WI38 (cell line): ENCODE measurements at regions not wholly inside any gene's neighbourhood (a gene's known extent, or its start where the extent isn't known, plus 50 kb on each side); places are given as distances from the start of the nearest gene placed in this dataset.

ENCODE experiments used
- H3K4me3 ChIP-seq: 2 replicates; pipeline ENCODE4 v1.5.1; 2011; ENCODE audit warnings: low read depth, mild to moderate bottlenecking, control low read depth, low read length
- TF ChIP-seq, protein P1 (sequence below): IDR thresholded peaks from 2 replicates; pipeline ENCODE4 v1.5.1; 2012; ENCODE audit warnings: low read depth, mild to moderate bottlenecking, control low read depth, low read length

DNA sequence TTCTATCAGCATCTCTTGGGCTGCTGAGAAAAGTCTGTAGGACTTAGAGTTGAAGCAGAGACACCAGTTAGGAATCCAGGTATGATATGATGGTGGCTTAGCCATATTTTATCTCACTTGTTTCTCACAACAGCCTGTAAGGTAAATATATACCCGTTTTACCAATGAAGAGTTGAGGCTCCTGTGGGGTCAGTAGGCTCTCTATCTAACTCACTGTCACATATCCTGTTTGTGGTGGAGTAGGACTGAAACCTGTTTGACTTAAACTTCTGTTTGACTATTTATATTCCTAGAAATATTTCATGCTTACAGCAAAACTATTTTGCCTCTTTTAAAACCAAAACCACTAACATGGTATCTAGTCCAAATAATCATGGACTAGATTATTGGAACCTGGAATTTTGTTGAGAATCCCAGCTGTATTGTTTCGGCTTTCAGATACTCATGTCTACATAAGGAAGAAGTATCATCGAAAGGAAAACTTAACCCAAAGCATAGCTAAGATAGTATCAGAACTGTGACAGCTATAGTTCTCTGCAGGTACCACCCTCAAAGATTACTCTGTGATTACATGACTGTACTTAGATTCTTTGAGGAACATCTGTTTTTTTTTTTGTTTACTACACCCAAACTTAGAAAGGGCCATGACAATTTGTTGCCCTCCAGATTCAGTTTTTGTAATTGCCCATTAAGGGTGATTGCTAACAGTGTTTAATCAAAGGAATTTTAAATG is 216.1 kb upstream of the THUMPD2 start:
- TF ChIP-seq, protein P1, sequence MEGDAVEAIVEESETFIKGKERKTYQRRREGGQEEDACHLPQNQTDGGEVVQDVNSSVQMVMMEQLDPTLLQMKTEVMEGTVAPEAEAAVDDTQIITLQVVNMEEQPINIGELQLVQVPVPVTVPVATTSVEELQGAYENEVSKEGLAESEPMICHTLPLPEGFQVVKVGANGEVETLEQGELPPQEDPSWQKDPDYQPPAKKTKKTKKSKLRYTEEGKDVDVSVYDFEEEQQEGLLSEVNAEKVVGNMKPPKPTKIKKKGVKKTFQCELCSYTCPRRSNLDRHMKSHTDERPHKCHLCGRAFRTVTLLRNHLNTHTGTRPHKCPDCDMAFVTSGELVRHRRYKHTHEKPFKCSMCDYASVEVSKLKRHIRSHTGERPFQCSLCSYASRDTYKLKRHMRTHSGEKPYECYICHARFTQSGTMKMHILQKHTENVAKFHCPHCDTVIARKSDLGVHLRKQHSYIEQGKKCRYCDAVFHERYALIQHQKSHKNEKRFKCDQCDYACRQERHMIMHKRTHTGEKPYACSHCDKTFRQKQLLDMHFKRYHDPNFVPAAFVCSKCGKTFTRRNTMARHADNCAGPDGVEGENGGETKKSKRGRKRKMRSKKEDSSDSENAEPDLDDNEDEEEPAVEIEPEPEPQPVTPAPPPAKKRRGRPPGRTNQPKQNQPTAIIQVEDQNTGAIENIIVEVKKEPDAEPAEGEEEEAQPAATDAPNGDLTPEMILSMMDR = no peak
- no peak overlapping the region for H3K4me3 ChIP-seq

DNA sequence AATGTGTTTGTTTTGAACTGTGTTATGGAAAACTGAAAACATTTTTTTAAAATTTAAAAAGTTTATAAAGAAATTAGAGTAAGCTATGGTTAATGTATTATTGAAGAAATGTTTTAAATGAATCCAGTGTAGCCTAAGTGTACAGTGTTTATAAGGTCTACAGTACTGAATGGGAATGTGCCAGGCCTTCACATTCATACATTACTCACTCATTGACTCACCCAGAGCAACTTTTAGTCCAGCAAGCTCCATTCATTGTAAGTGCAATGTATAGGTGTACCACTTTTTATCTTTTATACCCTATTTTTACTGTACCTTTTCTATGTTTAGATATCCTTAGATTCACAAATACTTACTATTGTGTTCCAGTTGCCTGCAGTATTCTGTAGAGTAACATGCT is 215.1 kb upstream of the THUMPD2 start:
- TF ChIP-seq, protein P1 = no peak

DNA sequence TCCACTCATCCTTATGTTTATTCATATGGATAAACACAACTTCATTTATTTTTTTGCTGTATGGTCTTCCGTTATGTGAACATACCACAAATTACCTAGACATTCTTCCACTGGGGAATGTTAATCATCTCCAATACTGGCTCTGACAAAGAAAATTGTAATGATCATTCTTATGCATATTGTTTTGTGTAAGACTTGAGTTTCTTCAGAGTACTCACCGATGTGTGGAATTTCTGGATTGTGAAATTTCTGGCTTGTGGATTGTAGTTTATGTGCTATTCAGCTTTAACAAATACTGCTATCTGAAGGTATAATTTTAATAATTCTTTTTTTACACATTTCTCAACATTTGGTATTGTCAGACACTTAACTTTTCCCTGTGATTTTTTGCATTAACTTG is 212.2 kb upstream of the THUMPD2 start:
- TF ChIP-seq, protein P1 = no peak
- H3K4me3 ChIP-seq = no peak overlapping the region

More for the DNA sequence above, 215.1 kb upstream of the THUMPD2 start:
- no peak overlapping the region for H3K4me3 ChIP-seq

DNA sequence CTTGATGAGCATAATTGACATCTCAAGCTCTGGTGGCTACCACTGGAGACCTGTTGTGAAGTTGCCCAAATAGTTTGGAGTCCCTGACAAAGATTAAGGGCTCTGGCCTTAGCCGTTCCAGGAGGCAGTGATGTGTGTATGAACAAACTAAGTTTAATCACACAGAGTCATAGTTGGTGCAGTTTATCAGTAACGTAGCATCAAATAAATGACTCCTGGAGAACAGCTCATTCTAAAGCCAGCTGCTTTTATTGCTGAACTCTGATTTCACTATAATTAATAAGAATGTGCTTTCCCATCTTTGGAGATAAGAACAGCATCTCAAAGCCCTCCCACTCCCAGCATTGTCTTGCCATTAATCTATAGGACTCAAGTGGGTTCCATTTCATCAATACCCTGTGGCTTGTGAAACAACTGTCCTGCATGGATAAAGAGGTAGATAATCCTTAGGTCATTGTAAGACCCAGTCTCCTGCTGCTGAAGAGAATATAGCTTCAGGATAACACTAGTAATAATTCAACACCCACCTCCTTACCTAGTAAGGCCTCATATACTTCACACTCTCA is 211.4 kb upstream of the THUMPD2 start:
- no peak overlapping the region for H3K4me3 ChIP-seq
- TF ChIP-seq, protein P1 = no peak

DNA sequence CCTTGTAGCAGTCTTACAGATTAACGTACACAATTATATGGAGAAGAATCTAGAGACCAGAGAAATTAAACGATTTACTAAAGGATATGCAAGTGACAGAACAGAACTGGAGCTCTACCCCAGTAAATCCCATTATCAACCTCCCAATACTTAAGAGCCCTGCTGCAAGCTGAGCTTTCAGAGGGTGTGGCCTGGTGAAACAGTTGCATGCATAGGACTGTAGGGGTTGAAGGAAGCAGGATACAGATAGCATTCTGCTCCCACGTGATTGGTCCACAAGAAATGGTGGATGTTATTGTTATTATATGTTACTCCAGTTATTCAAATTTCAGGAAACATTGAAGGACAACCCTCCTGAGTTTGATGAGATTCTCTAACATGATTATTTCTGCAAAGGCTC is 210.8 kb upstream of the THUMPD2 start:
- TF ChIP-seq, protein P1 = no peak

DNA sequence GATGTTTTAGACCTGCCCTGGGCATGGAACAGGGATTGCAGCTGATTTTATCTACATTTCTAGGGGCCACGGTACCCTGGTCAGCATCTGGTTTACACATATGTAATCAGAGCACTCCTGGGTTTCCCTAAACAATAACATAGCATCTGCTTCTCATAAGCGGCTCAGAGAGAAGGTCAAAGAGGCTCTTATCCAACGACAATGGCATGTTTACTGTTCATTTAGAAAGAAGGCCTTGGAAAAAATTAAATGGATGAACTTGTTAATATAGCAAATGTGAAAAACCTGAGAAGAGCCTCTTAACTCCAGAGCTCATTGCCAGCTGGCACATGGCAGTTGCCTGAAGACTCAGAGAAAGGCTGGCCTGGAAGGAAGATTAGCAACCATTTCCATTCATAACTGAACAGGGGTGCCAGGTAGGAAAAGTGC is 202.8 kb upstream of the THUMPD2 start:
- no peak overlapping the region for H3K4me3 ChIP-seq
- TF ChIP-seq, protein P1 = no peak

More for the DNA sequence above, 210.8 kb upstream of the THUMPD2 start:
- H3K4me3 ChIP-seq = no peak overlapping the region

DNA sequence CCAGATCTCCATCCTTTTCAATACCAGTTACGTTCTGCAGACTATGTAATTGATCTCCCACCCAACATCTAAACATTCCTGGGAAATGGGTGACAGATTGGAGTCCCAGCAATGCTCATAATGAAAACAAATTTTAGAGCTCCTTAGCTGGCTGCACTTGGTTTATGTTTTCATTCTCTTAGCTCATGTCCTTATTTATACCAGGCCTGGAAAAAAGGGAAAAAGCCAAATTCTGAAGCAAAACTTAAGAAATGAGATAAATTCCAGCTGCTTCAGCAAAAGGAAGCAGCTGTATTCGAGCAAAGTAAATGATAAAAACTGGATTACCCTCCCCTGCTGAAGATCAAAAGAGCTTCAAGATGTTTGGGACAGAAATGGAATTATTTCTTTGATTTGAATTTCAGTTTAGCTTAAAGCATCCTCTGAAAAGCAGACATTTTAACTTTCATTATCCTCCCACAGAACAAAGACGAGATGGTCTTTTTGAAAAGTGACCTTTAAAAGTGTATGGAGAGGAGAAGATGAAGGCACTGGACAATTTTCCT is 196.5 kb upstream of the THUMPD2 start:
- TF ChIP-seq, protein P1 = no peak
- H3K4me3 ChIP-seq = no peak overlapping the region
